Hepatocyte (in vitro differentiated cells): ENCODE measurements at regions not wholly inside any gene's neighbourhood (a gene's known extent, or its start where the extent isn't known, plus 50 kb on each side); places are given as distances from the start of the nearest gene placed in this dataset.

ENCODE experiments used
- DNase-seq: peaks from one replicate; pipeline ENCODE4 v3.0.0-alpha.2; 2016; ENCODE audit warnings: low spot score
- H2AFZ ChIP-seq: fragments of 200-600 bp; sonication (generic); 2 replicates; pipeline ENCODE4 v1.6.0; 2016; ENCODE audit warnings: antibody characterized with exemption, mild to moderate bottlenecking
- H3K27ac ChIP-seq: fragments of 200-600 bp; sonication (generic); 2 replicates; pipeline ENCODE4 v1.5.1; 2016; ENCODE audit warnings: mild to moderate bottlenecking
- H3K27me3 ChIP-seq: fragments of 200-600 bp; sonication (generic); 2 replicates; pipeline ENCODE4 v1.6.1; 2016
- H3K36me3 ChIP-seq: fragments of 200-600 bp; sonication (generic); replicated peaks from 2 replicates; pipeline ENCODE4 v1.5.1; 2016; ENCODE audit warnings: low read depth; ENCODE audit not compliant: insufficient read depth
- H3K4me1 ChIP-seq: fragments of 200-600 bp; sonication (generic); 2 replicates; pipeline ENCODE4 v1.5.1; 2016; ENCODE audit warnings: mild to moderate bottlenecking, moderate library complexity; ENCODE audit not compliant: insufficient read depth
- H3K4me2 ChIP-seq: fragments of 200-600 bp; sonication (generic); 2 replicates; pipeline ENCODE4 v1.6.0; 2016
- H3K4me3 ChIP-seq: fragments of 200-600 bp; sonication (generic); 2 replicates; pipeline ENCODE4 v1.5.1; 2016; ENCODE audit warnings: mild to moderate bottlenecking
- H3K79me2 ChIP-seq: fragments of 200-600 bp; sonication (generic); 2 replicates; pipeline ENCODE4 v1.6.0; 2017; ENCODE audit warnings: mild to moderate bottlenecking
- H3K9me2 ChIP-seq: fragments of 200-600 bp; sonication (generic); replicated peaks from 2 replicates; pipeline ENCODE4 v1.6.0; 2017; ENCODE audit warnings: mild to moderate bottlenecking; ENCODE audit not compliant: insufficient read depth
- H3K9me3 ChIP-seq: fragments of 200-600 bp; sonication (generic); 2 replicates; pipeline ENCODE4 v1.5.1; 2016; ENCODE audit warnings: low read depth, mild to moderate bottlenecking
- H4K20me1 ChIP-seq: fragments of 200-600 bp; sonication (generic); 2 replicates; pipeline ENCODE4 v1.6.0; 2016; ENCODE audit warnings: mild to moderate bottlenecking; ENCODE audit not compliant: insufficient read depth, poor library complexity, severe bottlenecking
- EZH2 ChIP-seq: fragments of 200-600 bp; sonication (generic); IDR thresholded peaks from 2 replicates; pipeline ENCODE4 v1.6.1; 2016; ENCODE audit warnings: antibody characterized with exemption, mild to moderate bottlenecking, borderline replicate concordance
- EZH2phosphoT487 ChIP-seq: fragments of 200-600 bp; sonication (generic); IDR thresholded peaks from one replicate; pipeline ENCODE4 v1.6.1; 2018; ENCODE audit warnings: antibody characterized with exemption, mild to moderate bottlenecking, low read depth, moderate library complexity; ENCODE audit not compliant: unreplicated experiment, severe bottlenecking
- WGBS: methylation state at CpG from one replicate; pipeline ENCODE4 v1.1.6; 2016; ENCODE audit warnings: low lambda C conversion rate; ENCODE audit errors: missing lambda C conversion rate; 5-methylcytosine and 5-hydroxymethylcytosine counted together
- TF ChIP-seq, protein P1 (sequence below): fragments of 200-600 bp; sonication (generic); IDR thresholded peaks from 2 replicates; pipeline ENCODE4 v1.5.1; 2016; ENCODE audit warnings: antibody characterized with exemption, mild to moderate bottlenecking; ENCODE audit not compliant: poor library complexity

DNA sequence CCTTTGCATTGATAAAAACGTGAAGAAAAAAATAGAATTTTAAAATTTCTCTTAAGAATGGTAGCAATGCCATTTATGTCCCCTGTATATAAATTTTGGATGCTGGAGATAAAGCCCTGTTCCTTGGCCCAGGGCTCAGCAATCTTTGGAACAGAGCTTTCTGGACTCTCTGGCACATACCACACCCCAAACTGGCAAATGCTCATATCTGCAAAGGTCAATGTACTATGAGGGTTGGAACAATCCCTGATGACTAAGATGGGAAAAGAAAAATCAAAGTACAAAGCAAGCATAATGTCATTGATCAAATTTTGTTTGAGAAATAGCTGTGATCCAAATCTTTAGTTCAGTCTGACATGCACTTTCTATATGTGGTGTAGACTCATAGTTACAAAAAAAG lies 158.1 kb upstream of the HCRTR2 start:
- no peaks in the 10 kb centered on the region for H3K9me3 ChIP-seq
- H2AFZ ChIP-seq, result no peak overlapping the region
- WGBS, result 84% methylated on average over 1 of the region's 1 CpG
- DNase-seq, result no peak
- H3K36me3 ChIP-seq, result no peaks in the 10 kb centered on the region
- no peaks in the 10 kb centered on the region for H4K20me1 ChIP-seq
- H3K27me3 ChIP-seq, result no peaks in the 10 kb centered on the region
- no peaks in the 10 kb centered on the region for H3K9me2 ChIP-seq
- peaks cover 9% of the 10 kb centered on the region for H3K4me1 ChIP-seq
- no peak overlapping the region for H3K4me3 ChIP-seq
- no peaks in the 10 kb centered on the region for H3K79me2 ChIP-seq
- H3K4me2 ChIP-seq, result no peak overlapping the region
- TF ChIP-seq, protein P1, sequence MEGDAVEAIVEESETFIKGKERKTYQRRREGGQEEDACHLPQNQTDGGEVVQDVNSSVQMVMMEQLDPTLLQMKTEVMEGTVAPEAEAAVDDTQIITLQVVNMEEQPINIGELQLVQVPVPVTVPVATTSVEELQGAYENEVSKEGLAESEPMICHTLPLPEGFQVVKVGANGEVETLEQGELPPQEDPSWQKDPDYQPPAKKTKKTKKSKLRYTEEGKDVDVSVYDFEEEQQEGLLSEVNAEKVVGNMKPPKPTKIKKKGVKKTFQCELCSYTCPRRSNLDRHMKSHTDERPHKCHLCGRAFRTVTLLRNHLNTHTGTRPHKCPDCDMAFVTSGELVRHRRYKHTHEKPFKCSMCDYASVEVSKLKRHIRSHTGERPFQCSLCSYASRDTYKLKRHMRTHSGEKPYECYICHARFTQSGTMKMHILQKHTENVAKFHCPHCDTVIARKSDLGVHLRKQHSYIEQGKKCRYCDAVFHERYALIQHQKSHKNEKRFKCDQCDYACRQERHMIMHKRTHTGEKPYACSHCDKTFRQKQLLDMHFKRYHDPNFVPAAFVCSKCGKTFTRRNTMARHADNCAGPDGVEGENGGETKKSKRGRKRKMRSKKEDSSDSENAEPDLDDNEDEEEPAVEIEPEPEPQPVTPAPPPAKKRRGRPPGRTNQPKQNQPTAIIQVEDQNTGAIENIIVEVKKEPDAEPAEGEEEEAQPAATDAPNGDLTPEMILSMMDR, result no peak
- TF ChIP-seq EZH2 (no peak), EZH2phosphoT487 (no peak)
- H3K27ac ChIP-seq, result no peak overlapping the region

DNA sequence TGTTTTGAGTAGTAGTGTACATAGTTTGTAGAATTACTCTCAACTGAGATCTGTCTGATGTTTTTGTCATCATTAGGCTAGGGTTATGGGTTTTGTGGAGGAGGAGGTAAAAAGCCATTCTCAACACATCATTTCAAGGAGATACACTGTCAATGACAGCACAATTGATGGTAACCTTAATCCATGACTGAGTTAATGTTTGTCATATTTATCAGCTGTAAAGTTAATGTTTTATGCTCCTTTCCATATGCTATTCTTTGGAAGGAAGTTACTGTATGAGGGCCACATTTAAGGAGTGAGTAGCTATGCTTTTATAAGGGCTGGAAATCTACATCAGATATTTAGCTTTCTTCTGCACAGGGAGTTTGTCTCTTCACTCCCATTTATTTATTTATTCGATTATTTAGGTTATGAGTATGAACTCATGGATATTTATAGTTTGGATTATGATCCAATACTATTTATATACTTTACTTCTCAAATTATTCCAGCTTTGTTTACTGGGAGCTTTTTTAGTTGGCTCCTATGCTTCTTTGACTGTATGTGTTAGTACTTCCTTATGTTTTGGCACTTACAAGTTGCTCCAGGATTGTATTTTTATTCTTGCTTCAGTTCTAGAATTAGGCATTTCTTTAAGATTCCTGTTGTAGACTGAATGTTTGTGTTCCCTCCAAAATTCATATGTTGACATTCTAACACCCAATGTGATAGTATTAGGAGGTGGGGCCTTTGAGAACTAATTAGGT lies 156.6 kb upstream of the HCRTR2 start:
- Histone ChIP-seq H3K36me3 (no peaks in the 10 kb centered on the region), H2AFZ (no peak overlapping the region), H3K4me2 (no peak overlapping the region), H3K9me3 (no peaks in the 10 kb centered on the region), H3K27me3 (no peaks in the 10 kb centered on the region), H3K27ac (peak overlapping the region; percentile 13), H3K9me2 (peaks cover 2% of the 10 kb centered on the region), H3K79me2 (no peaks in the 10 kb centered on the region), H3K4me1 (peaks cover 9% of the 10 kb centered on the region), H3K4me3 (no peak overlapping the region), H4K20me1 (no peaks in the 10 kb centered on the region)
- DNase-seq, result no peak
- WGBS, result 57% methylated on average over 1 of the region's 1 CpG
- TF ChIP-seq, protein P1, result no peak
- no peak for TF ChIP-seq EZH2
- no peak for TF ChIP-seq EZH2phosphoT487

DNA sequence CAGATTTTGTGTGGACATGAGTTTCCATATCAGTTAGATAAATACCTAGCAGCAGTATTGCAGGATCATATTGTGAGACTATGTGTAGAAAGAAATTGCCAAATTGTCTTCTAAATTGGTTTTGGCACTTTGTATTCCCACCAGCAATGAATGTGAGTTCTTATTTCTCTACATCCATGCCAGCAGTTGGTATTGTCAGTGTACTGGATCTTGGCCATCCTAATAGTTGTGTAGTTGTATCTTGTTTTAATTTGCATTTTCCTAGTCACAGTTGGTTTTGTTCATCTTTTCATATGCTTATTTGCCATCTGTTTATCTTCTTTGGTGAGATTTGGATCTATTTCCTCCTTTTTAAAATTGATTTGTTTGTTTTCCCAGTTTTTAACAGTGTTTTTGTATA lies 154.7 kb upstream of the HCRTR2 start:
- no peaks in the 10 kb centered on the region for H4K20me1 ChIP-seq
- no peaks in the 10 kb centered on the region for H3K27me3 ChIP-seq
- H3K4me3 ChIP-seq, result no peak overlapping the region
- peaks cover 9% of the 10 kb centered on the region for H3K4me1 ChIP-seq
- no peaks in the 10 kb centered on the region for H3K36me3 ChIP-seq
- no peak for DNase-seq
- no peak for TF ChIP-seq EZH2phosphoT487
- TF ChIP-seq, protein P1, result no peak
- TF ChIP-seq EZH2, result no peak
- no peak overlapping the region for H3K27ac ChIP-seq
- no peak overlapping the region for H3K4me2 ChIP-seq
- H3K9me3 ChIP-seq, result no peaks in the 10 kb centered on the region
- peaks cover 2% of the 10 kb centered on the region for H3K9me2 ChIP-seq
- no peak overlapping the region for H2AFZ ChIP-seq
- no peaks in the 10 kb centered on the region for H3K79me2 ChIP-seq

DNA sequence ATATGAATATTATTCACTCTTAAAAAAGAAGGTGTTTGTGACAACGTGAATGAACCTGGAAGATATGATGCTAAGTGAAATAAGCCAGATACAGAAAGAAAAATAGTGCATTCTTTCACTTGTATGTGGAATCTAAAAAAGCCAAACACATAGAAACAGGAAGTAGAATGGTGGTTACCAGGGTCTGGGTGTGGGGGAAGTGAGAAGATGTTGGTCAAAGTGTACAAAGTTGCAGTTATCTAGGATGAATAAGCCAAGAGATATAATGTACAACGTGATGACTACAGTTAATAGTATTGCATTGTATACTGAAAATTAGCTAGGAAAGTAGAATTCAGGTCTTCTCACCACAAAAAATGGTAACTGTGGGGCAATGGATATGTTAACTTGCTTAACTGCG lies 151.1 kb upstream of the HCRTR2 start:
- Histone ChIP-seq H3K27me3 (no peaks in the 10 kb centered on the region), H3K27ac (no peak overlapping the region), H3K4me3 (no peak overlapping the region), H3K36me3 (no peaks in the 10 kb centered on the region), H3K4me1 (no peaks in the 10 kb centered on the region), H2AFZ (no peak overlapping the region), H3K9me3 (no peaks in the 10 kb centered on the region), H3K9me2 (peaks cover 2% of the 10 kb centered on the region), H3K4me2 (no peak overlapping the region), H3K79me2 (no peaks in the 10 kb centered on the region), H4K20me1 (no peaks in the 10 kb centered on the region)
- TF ChIP-seq, protein P1, result no peak
- TF ChIP-seq EZH2phosphoT487 (no peak), EZH2 (no peak)
- DNase-seq, result no peak
- WGBS, result 83% methylated on average over 3 of the region's 3 CpGs
